Hypothalamus (tissue), 51 donors: ENCODE measurements at regions not wholly inside any gene's neighbourhood (a gene's known extent, or its start where the extent isn't known, plus 50 kb on each side); places are given as distances from the start of the nearest gene placed in this dataset.

Experiments
- DNase-seq, 51 donors: peaks; one replicate each; lab custom pipeline; 2025; lab: John Stamatoyannopoulos, UW

DNA sequence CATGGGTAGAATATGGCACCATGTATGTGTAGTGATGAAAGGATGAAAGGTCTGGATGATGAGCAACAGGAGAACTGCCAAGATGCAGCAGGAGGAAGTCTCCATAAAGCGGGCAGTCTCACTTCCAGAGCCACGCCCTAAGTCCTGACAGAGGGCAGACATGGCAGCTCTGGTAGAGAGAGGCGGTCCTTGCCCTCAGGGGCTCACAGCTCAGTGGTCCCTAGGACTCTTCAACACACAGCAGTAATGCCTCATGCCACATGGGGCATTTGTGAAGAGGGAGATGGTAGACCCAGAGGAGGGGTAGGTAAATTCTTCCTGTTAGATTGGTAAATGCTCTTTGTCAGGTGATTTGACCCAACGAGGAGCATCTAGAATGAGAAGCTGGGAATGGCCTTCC is 1088.4 kb downstream of the BCL11B start:
- no peak for DNase-seq

DNA sequence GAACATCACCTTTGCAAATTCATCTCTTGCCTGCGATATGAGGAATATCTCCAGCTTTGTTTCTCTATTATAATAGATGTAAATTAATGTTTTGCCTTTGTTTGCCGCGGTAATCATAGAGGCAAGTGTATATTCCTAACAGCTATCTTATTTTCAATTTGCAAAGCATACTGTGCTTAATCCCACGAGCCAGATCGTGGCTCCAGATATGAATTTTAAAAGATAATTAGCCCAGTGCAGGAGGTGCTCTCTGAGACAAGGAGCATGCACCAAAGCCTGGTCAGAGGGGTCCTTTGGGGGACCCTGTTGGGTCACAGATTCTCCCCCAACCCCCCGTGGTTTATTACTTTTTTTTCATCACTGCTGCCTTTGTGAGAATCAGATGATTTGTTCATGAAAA is 1087.5 kb downstream of the BCL11B start:
- no peak for DNase-seq

DNA sequence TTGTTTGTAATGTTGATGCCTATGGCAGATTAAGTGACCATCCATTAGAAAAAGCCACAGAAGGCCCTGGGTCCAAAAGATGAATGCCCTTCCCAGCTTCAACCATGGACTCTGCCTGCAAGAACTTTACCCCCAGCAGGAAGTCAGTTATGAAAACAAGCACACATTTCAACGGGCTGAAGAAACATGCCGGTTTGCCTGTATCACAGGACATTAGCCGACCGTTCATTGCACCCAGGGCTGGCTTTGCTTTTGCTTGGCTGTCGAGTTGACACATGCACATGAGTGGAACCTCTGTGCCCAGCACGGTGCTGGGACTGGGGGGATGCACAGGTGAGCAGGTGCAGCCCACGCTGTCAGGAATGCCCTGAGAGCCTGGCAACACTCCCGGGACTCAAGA is 1087.0 kb downstream of the BCL11B start:
- DNase-seq, result no peak

DNA sequence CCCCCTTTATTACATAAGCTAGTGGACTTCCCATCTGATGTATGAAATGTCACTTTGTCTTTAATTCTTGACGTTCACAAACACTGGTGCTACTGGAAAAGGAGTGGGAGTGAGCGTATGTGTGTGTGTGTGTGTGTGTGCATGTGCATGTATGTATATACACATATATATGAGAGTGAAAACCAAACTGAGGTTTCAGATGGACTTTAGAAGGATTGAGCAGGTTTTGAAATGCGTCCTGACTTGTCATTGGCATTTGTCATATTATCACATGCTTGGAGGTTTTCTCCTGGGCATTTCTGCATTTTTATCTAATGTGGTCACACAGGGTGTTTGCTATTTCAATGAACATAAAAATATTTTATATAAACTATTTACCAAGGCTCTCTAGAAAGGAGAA is 1085.9 kb downstream of the BCL11B start:
- no peak for DNase-seq

DNA sequence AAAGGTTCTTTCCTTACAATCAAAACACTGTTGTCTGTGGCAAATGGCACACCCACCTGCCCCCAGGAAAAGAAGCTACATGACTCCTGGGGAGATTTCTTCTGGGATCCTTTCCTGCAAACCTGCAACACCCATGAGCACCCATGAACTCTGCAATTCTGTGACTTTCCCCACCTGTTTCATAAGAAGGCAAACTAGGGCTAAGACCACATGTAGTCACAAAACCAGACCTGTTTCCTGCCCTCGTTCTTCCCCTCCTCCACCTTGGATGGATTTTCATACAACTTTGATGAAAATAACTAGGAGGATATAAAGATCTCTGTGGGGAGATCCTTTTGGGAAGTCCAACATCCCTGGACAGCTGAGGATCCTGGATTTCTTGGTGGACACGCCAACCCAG is 1084.7 kb downstream of the BCL11B start:
- no peak for DNase-seq

DNA sequence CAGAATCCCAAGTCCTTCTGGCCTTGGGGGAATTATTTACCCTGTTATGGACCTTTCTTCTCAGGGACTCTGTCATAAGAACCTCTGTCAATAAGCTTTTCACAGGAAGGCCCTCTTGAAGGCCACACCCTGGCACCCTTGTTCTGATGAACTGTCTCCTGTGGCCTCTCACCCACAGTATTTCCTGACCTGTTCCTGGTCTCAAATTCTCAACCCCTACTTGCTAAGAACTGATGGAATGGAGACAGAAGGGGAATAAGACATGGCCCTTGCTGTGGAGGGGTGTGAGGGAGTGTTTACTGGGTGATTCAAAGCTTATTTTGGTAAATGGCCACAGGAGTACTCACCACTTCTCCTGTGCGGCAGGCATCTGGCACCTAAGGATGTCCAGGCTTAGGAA is 1082.9 kb downstream of the BCL11B start:
- no peak for DNase-seq

DNA sequence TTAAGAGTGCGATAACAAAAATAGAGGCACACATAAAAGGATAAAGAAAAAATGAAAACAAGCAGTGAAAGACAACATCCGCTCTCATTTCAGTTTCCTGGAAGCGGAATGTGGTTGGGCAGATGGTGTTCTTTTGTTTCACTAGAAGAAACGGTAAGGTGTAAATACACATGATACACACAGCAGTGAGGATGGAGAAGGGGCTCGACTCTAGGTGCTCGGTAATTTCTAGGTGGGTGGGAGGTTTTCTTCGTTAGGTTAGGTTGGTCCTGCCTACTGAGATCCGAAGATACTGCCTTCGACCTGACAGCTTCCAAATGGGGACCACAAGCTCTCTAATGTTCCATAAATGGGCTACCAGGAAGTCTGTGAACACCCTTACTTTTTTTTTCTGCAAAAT is 1082.5 kb downstream of the BCL11B start:
- DNase-seq, result no peak

DNA sequence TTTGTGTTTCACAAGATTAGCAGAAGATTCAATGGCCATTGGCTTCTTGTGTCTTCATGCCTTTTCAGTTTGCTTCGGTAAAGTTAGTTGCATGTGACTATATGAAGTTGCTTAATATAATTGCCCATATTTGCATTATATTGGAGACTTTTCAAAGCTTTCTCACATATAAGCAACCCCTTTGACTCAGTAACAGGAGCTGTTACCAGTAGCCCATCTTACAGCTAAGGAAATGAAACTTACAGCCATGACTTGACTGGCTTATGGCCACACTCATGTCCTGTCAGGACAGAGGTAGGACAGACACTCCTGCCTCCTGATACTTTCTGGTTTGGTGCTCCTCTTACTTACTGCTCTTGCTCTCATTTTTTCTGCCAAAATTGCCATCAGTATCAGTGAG is 1082.1 kb downstream of the BCL11B start:
- DNase-seq, result no peak

DNA sequence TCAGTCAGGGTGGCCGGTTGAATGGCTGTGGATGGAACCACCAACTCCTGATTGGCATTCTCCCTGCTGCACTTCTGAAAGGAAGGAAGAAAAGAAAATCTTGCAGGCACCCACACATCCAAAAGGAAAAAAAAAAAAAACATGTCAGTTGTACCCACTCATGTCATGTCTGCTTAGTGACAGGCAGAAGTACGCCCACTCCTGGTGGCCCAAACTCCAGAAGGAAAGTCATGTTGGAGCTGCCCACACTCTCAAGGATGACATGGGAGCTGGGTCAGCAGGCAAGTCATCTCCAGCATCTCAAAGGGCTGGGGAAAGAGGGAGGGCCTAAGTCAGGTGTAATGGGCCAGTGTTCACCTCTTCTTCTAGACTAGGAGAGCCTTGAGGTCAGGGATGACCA is 1079.1 kb downstream of the BCL11B start:
- DNase-seq, result no peak

DNA sequence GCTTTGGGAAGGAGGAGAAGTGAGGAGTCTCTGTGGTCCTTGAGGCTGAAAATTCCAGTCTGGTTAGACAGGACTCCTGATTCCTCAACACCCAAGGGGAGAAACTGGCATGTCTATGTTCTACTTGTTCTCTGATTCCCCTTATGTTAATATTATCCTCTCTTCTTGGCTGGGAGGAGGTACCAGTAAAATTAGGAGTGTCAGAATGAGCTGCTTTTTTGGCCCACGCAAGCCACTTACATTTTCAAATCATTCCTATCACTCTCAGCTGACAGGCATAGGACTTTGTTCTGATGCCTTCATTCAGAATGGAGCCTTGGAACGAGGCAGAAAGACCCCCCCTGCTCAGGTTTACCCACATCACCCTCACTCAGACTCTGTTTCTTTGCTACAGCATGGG is 1077.2 kb downstream of the BCL11B start:
- no peak for DNase-seq

DNA sequence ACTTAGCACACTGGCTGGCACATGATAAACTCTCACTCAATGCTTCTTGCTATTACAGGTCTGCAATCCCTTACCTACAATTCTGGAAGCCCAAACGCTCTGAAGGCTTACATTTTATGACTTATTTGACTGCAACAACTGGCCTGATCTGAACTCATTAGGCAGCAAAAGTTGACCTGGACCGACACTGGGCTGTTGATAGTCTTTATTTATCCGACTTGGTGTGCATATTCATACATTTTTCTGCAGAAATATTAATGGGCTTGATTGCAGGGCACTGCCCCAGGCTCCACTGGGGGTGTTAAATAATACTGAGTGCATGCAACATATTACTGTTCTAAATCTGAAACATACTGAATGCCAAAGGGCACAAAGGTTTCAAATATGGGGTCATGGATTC is 1076.7 kb downstream of the BCL11B start:
- no peak for DNase-seq

DNA sequence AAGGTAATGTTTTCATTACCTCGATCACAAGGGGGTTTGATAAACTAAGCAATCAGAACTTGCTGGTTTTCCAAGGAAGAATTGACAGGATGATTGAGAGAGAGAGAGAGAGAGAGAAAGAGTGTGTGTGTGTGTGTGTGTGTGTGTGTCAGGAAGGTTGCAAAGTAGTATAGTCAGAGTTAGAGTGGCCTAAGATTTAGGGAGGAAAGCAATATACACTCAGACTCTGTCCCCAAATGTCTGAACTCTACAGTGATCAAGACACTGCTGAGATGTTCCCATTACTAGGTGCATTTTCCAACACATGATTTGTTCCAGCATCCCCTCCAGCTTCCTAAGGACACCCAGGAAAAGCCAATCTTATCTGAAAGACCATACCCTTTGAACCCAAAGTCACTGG is 1074.1 kb downstream of the BCL11B start:
- DNase-seq, result no peak

DNA sequence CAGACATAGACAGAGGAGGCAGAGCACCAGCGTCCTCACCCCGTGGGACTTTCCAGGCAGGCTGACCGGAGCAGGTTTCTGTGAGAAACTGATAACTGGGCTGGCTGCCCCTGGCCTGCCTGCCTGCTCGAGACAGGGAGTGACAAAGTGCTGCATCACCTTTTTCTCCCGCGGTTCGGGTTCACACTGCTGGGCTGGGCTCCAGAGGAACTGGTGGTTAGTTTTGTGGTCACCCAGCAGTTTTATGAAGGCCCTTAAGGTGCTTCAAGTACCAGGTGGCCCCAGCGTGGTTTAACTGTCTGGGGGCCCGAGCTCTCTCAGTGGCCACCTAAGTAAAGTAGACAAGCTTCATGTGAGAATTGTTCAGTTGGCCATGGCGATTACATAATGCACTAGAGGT is 1073.6 kb downstream of the BCL11B start:
- no peak for DNase-seq

DNA sequence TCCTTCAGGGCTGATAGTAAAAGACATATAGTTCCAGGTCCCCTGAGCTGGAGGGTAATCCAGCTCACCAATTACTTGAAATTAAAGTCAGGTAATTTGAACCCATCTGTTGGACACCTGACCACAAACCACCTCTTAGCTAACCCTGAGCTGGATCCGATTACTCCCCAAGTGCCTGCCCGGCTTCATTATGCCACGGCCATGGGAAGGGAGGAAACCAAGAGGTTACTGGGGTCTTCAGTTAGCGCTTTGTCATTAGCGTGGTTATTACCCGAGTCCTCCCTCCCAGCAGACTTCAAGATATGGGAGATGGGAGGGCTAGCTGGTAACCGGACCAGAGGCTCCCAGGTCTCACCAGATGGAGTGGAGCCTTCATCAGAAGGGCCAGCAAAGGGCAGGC is 1071.4 kb downstream of the BCL11B start:
- no peak for DNase-seq

DNA sequence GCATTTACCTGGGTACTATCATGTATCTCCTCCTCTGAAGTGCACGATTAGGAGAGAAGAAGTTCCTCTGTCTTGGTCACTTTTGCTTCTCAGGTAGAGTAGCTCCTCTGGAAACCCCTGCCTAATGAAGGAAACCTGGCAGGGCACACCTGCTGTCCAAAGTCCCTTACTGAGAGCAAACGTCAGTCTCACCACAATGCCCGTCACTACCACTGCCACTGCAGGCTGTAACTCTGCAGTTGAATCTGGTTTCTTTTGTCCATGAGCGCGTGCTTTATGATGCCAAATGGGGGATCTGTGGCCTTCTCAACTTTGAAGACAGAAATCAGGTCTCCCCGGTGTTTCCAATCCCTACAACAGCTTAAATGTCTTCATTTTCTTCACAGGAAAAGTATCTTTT is 1068.6 kb downstream of the BCL11B start:
- DNase-seq, result no peak

DNA sequence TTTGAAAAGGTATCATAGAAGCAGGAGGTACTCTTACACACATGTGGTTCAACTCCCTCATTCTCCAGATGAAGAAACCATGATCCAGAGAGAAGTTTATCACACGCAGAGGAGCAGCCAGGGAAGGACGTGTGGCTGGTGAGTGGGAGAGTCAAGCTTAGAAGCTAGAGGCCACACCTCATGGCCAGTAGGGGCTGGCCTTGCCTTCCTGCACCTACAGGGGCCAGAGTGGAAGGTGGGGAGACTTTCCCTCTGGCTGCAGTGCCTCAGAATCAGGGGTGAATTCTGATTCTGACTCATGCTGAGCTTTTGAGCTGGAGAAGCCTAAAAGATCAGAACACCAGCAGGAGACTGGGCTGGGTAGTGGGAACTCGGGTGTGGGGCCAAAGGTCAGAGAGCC is 1067.9 kb downstream of the BCL11B start:
- no peak for DNase-seq

DNA sequence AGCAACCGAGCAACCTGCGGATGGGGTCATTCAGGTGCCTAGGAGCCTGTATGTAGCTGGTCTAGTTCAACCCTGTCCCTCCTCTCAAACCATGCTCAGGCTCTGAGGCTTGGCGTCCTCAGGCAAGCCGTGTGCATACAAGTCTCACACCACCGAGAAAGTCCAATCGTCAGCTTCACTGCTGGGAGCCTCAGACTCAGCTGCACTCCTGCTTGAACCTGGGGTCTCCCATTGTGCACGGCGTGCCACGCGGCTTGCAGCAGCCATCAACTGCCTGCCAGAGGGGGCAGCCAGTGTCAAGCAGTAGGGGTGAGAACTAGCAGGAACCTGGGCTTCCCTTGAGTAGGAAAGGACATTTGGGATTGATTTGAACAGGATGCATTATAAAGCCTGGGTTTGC is 1064.6 kb downstream of the BCL11B start:
- DNase-seq, result no peak

DNA sequence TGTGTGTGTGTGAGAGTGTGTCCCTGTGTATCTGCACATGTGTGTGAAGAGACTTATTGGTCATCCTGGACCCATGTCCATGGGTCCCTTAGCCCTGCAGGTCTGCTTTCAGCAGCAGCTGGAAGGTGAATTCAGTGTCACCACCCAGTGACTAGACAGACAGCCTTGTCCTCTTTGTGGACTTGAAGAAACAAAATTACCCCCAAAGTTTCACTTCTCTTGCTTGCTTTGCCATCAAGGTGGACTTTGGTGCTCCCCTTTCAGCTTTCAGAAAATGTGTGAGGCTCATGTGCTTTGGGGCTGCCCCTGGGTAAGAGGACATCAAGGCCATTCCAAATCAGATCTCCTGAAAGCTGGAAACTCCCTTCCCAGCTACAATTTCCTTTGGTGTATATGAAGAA is 1063.8 kb downstream of the BCL11B start:
- DNase-seq, result no peak

DNA sequence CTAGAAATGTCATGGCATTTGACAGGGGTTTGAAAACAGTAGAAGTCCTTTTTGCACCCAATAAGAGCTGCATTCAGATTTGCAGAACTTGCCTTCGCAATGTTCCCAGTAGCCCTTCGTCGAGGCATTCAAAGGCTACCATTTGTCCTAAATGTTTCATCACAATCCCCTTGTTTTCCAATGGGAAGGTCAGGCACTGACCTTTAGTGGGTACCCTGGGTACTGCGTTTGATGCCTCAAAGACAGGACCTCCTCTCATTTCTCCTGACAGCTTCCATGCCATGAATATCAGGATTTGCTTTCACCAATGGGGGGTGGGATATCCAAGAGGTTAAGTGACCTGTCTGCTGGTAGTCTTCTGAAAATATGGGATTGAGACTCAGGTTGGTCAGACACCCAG is 1063.1 kb downstream of the BCL11B start:
- DNase-seq, result no peak

DNA sequence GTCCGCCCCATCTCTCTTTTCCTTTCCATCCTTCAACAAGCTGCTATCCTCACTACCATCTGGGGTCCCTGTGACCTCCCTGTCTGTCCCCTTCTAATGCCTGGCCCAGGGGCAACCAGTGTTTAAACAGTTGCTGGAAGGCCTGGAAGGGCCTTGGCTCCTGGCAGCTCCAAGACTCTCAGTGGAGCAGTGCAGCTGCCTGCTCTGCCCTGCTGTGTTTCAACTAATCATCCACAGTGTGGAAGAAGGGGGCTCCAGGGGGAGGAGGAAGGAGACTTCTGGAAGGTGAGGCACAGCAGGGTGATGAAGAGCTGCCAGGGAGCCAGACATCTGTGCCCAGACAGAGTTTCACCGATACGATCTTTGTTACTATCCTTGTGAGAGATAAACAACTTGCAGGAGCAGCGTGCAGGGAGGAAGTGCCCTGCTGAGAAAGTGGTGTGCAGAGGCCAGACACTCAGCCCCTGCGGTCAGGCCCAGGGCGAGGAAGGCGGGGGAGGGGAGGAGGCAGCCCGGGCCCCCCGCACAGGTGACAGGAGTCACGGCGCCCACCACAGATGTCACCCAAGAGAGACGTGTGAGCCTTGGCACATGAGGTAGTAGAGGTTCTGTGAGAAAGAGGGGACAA is 1061.8 kb downstream of the BCL11B start:
- DNase-seq, result no peak

DNA sequence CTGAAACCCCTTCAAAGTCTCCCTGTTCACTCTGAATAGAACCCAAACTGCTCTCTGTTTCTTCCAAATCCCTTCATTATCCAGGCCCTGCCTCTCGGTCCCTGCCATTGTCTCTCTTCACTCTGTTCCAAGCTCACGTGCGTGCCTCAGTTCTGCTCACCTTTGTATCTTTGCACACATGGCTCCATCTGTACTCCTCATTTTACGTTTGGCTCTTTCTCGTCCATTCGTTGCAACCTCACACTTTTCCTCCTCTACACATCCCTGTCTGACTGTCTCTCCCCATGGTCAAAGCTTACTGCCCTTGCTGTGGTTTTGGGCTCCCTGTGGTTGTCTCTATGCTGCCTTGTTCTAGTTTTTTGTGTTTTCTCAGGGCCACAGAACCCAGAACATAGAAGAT is 1054.5 kb downstream of the BCL11B start:
- DNase-seq, result no peak

DNA sequence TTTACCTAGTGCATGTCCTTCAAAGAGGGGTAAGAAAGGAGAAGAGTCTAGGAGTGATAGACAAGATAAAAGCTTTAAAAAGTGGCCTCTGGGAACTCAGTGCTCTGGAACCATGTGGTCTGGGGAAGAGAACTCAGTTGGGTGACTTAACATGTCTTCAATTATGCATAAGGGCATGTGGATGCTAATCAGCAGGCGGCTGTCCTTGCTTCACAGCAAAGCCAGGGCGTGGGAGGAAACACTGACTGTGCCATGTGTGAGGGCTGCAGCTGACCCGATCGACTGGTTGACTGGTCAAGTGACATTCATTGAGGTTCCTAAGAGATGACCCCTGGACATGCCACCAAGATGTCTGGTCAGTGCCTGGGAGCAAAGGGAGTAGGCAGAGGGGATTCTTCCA is 1053.8 kb downstream of the BCL11B start:
- no peak for DNase-seq

DNA sequence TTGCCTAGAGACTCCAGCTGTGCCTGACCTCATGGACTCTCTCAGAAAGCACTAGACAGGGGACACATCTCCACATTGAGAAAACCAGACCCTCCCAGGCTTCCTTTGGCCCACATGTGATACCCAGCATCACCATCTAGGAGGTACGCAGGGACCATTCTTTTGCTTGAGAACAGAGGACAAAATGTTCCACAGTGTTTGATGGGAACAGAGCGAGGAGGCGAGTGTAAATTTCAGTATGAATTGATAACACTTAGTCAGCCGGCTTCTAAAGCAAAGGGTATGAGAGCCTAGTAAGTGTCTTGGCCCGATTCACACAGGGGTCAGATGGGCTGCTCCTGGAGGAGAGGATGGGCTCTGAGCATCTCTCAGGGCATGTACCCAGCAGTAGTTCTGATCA is 1052.4 kb downstream of the BCL11B start:
- DNase-seq, result no peak

DNA sequence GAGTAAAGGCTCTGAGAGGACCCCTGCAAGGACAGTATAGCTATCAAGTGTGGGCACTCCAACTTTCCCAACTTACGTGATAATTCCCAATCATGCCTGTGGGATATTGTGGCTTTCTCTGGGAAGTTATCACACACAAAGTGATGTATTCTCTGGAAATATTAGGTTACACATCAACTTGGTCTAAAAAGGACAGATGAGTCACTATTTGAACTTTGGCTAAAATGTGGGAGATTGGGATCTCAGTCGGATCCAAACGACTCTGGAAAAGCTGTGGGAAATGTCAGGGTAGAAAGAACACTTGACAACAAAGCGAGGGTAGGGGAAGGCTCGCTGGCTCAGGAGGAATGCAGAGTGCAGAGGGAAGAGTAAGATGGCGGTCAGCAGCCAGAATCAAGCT is 1048.9 kb downstream of the BCL11B start:
- DNase-seq, result no peak
